Fibroblast of skin of abdomen (primary cell): ENCODE measurements at regions not wholly inside any gene's neighbourhood (a gene's known extent, or its start where the extent isn't known, plus 50 kb on each side); places are given as distances from the start of the nearest gene placed in this dataset.

Source experiments
- DNase-seq: peaks from one replicate; pipeline ENCODE4 v3.0.0-alpha.2; 2013

DNA sequence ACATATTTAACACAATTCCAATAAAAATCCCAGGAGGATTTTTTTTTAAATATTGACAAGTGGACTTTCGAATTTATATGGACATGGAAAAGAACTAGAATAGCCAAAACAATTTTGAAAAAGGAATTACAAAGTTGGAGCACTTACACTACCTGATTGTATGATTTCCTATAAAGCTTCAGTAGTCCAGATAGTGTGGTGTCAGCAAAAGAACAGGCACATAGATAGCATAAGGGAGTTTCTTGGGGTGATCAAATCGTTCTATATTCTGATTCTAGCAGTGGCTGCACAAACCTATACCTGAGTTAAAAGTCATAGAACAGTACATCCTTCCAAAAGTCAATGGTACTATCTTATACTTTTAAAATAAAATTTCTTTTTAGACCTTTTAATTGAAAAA lies 66.4 kb upstream of the CES5A start:
- DNase-seq: no peak

DNA sequence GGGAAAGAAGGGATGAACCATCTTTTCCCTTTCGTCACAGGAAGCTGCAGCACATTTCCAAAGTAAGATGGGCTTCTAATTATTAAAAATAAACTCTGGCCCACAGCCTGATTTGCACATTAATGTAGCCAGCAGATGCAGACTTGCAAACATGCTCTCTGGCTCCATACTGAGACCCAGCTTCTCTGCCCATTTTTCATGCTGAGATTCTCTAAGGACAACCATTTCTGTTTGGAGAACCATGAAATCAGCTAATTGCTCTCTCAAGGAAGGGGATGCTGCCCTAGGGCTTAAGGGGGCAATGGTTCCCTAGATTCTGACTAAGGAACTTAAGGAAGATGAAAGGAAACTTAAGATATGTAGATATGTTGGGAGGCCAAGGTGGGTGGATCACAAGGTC lies 63.0 kb upstream of the CES5A start:
- no peak for DNase-seq

DNA sequence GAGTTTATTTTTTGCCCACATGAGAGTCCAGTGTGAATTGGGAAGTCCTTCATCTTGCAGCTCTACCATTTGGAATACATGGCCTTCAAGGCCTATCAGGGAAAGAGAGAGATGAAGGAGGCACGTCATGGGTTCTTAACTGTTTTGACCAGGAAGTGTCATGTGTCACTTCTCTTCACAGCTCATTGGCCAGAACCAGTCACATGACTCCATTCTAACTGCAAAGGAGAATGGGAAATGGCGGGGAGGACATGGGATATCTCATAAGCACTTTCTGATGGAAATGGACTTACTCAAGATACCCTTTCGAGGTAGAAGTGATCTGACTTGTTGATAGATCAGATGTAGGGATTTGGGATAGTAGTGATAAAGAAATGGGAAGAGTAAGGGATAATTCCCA lies 57.9 kb upstream of the CES5A start:
- no peak for DNase-seq

DNA sequence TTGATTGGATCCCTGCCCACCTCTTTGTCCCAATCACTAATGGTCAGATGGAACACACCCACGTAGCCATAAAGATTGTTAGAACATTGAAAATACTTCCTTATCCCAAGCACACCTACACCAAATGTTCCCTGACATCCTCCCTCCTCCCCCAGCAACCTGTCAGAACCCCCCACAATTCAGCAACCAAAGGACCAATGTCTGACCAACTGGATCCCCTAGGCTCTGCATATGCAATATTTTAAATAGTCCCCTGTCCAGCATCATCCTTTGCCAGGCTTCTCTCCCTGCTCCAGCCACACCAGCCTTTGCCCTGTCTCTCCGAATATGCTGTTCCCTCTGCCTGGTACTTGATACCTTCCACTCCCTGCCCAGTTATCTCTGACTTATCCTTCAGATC lies 54.9 kb upstream of the CES5A start:
- DNase-seq: no peak

DNA sequence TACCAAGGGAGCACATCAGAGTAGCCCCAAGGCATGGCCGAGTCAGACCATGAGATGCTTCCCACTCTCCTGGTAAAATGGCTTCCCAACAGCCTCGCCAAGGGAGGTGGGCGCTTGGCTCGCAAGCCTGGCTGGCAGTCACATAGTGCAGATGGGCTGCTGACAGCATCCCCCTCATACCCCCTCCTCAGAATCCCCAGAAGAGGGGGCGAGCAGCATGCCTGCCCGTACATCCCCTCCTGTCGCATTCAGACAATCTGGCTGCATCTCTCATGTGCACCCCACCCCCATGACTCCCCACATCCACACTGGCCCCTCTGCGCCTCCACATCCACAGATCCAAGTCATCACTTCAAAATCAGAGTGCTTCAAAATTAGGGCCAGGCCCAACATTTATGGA lies 54.0 kb upstream of the CES5A start:
- DNase-seq: no peak

DNA sequence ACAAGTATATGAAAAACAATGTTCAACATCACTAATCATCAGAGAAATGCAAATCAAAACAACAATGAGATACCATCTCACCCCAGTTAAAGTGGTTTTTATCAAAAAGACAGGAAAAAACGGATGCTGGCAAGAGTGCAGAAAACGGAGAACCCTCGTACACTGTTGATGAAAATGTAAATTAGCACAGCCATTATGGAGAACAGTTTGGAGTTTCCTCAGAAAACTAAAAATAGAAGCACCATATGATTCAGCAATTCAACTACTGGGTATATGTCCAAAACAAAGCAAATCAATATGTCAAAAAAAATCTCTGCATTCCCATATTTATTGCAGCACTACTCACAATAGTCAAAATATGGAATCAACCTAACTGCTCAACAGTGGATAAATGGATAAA lies 50.1 kb upstream of the CES5A start:
- no peak for DNase-seq
